ENCODE measurements at regions not wholly inside any gene's neighbourhood (a gene's known extent, or its start where the extent isn't known, plus 50 kb on each side); places are given as distances from the start of the nearest gene placed in this dataset.

DNA sequence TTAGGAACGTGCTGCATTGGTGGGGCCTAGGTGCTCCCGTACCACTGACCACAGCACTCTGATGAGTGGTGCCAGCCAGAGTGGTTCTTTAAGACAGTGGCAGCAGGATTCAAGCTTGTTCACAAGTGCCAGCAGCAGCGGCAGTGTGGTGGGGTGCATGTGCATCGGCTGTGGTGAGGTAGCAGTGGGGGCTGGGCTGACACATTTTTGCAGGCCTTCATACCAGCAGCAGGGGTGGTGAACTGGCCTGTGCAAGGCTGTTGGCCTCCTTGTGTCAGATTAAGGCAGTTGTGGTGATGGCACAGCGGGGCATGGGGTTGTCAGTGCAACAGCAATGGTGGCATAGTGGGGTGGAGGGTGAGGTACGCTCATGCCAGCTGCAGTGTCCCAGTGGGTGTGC, 131.4 kb downstream of the PABPC4L start:
- TF ChIP-seq CTCF (IDR thresholded peaks at IDR 0.05) (no peak), POLR2A (IDR thresholded peaks at IDR 0.05) (no peak)
